HepG2 (cell line): ENCODE measurements at regions not wholly inside any gene's neighbourhood (a gene's known extent, or its start where the extent isn't known, plus 50 kb on each side); places are given as distances from the start of the nearest gene placed in this dataset.

ENCODE experiments used
- ATAC-seq: fragments of 200-7000 bp; cut with Tn5 transposase; 3 replicates; pipeline ENCODE4 v1.9.1; 2020; ENCODE audit warnings: mild to moderate bottlenecking, moderate library complexity
- BruUV-seq: library from RNA; stranded (reverse); fragments of 400-500 nt; replicated peaks from 2 replicates; lab custom pipeline; 2021; lab: Mats Ljungman, UMichigan
- CTCF ChIA-PET: fragments of 300-600 bp; formaldehyde crosslinking; extraction: SDS; loops from one replicate; lab custom pipeline; 2021; ENCODE audit warnings: low total read pairs, inconsistent platforms, low intra/inter-chr PET ratio; lab: Yijun Ruan, JAX
- POLR2A ChIA-PET: fragments of 350-600 bp; sonication (Branson Sonifier 250); formaldehyde crosslinking; loops from one replicate; lab custom pipeline; 2020; ENCODE audit warnings: antibody characterized with exemption, inconsistent platforms; lab: Yijun Ruan, JAX
- DNase-seq: peaks from one replicate; pipeline ENCODE4 v3.0.0-alpha.2; 2015; ENCODE audit warnings: low spot score
- FAIRE-seq: peaks from 3 replicates; lab custom pipeline; 2011; peaks lifted over from hg19 to GRCh38; lab: Jason Lieb, UNC
- H2AFZ ChIP-seq: one replicate; pipeline ENCODE4 v1.6.1; 2011; ENCODE audit warnings: low read length, inconsistent platforms
- H3K27ac ChIP-seq: fragments of 300-600 bp; 3 replicates; pipeline ENCODE4 v1.8.0; 2011; ENCODE audit warnings: mixed run types, mild to moderate bottlenecking, mixed read lengths, low read length, inconsistent platforms; ENCODE audit not compliant: insufficient read depth; ENCODE audit errors: extremely low read length
- H3K27me3 ChIP-seq, 2 experiments: fragments of 200-600 bp in 1 of 2; 2 replicates in 1 of 2; 3 replicates in 1 of 2; pipeline versions ENCODE4 v1.6.0 to v1.8.0; 2011; ENCODE audit warnings: low read length in 2 of 2, mild to moderate bottlenecking in 2 of 2, moderate library complexity in 2 of 2, inconsistent platforms in 1 of 2; ENCODE audit not compliant: insufficient read depth in 2 of 2, control insufficient read depth in 1 of 2
- H3K36me3 ChIP-seq, 2 experiments: fragments of 200-600 bp in 1 of 2; replicated peaks in 1 of 2; 2 replicates in 1 of 2; 3 replicates in 1 of 2; pipeline versions ENCODE4 v1.5.1 to v1.8.0; 2011; ENCODE audit warnings: low read length in 2 of 2, inconsistent platforms in 1 of 2; ENCODE audit not compliant: insufficient read depth in 2 of 2, control insufficient read depth in 1 of 2
- H3K4me1 ChIP-seq: 2 replicates; pipeline ENCODE4 v1.5.1; 2012; ENCODE audit warnings: low read length, inconsistent platforms; ENCODE audit not compliant: insufficient read depth
- H3K4me2 ChIP-seq: 2 replicates; pipeline ENCODE4 v1.6.0; 2011; ENCODE audit warnings: low read depth, low read length, inconsistent platforms
- H3K4me3 ChIP-seq, 3 experiments: fragments of 200-600 bp in 1 of 3; sonication (generic), shearing (Covaris generic) in 1 of 3; replicated peaks in 1 of 3; 2 replicates each; pipeline ENCODE4 v1.5.1; 2011 to 2016; ENCODE audit warnings: low read length in 3 of 3, inconsistent platforms in 2 of 3, low read depth in 2 of 3, mild to moderate bottlenecking in 2 of 3, control low read depth in 1 of 3, mixed read lengths in 1 of 3; ENCODE audit not compliant: insufficient read depth in 1 of 3
- H3K79me2 ChIP-seq: one replicate; pipeline ENCODE4 v1.6.1; 2011; ENCODE audit warnings: low read length, inconsistent platforms; ENCODE audit not compliant: insufficient read depth
- H3K9ac ChIP-seq: 2 replicates; pipeline ENCODE4 v1.6.0; 2011; ENCODE audit warnings: mild to moderate bottlenecking, low read depth, low read length, inconsistent platforms; ENCODE audit not compliant: insufficient read depth
- H3K9me3 ChIP-seq: 2 replicates; pipeline ENCODE4 v1.5.1; 2012; ENCODE audit warnings: mild to moderate bottlenecking, low read length
- H4K20me1 ChIP-seq: 2 replicates; pipeline ENCODE4 v1.6.0; 2011; ENCODE audit warnings: inconsistent platforms, mild to moderate bottlenecking, low read length, moderate library complexity; ENCODE audit not compliant: insufficient read depth
- ATF1 ChIP-seq: IDR thresholded peaks from 2 replicates; pipeline ENCODE4 v1.6.1; 2016; ENCODE audit warnings: mild to moderate bottlenecking, control low read depth
- ATF5 ChIP-seq: sonication (generic); formaldehyde crosslinking; IDR thresholded peaks from 2 replicates; pipeline ENCODE4 v1.4.0; 2020; ENCODE audit warnings: mild to moderate bottlenecking, low read depth, missing genetic modification reagents
- ELK4 ChIP-seq: sonication (generic); formaldehyde crosslinking; IDR thresholded peaks from 2 replicates; pipeline ENCODE4 v1.9.0; 2021; ENCODE audit warnings: missing genetic modification reagents, borderline replicate concordance
- ISX ChIP-seq: sonication (generic); formaldehyde crosslinking; conservative IDR thresholded peaks from 2 replicates; pipeline ENCODE4 v1.5.0; 2020; ENCODE audit warnings: missing genetic modification reagents
- KMT2B ChIP-seq: IDR thresholded peaks from 2 replicates; pipeline ENCODE4 v1.6.1; 2016; ENCODE audit warnings: missing genetic modification reagents, missing compliant biosample characterization
- MXD3 ChIP-seq: IDR thresholded peaks from 2 replicates; pipeline ENCODE4 v1.6.1; 2016; ENCODE audit warnings: mild to moderate bottlenecking, missing biosample characterization, missing genetic modification reagents
- TOE1 ChIP-seq: sonication (generic); formaldehyde crosslinking; IDR thresholded peaks from 2 replicates; pipeline ENCODE4 v1.4.0; 2020; ENCODE audit warnings: mild to moderate bottlenecking, missing genetic modification reagents
- ZBTB14 ChIP-seq: sonication (generic); formaldehyde crosslinking; IDR thresholded peaks from 2 replicates; pipeline ENCODE4 v1.4.0; 2020; ENCODE audit warnings: missing genetic modification reagents
- ZNF576 ChIP-seq: sonication (generic); formaldehyde crosslinking; IDR thresholded peaks from 2 replicates; pipeline ENCODE4 v1.4.0; 2020; ENCODE audit warnings: mild to moderate bottlenecking, missing genetic modification reagents
- ZXDC ChIP-seq: sonication (generic); formaldehyde crosslinking; IDR thresholded peaks from 2 replicates; pipeline ENCODE4 v1.5.0; 2020; ENCODE audit warnings: mild to moderate bottlenecking, missing genetic modification reagents
- WGBS: methylation state at CpG from one replicate; pipeline ENCODE4 v1.1.6; 2017; ENCODE audit warnings: low lambda C conversion rate; 5-methylcytosine and 5-hydroxymethylcytosine counted together
- in situ Hi-C: cut with HindIII; loops from 2 replicates; pipeline ENCODE4 v1.10.0; 2017; ENCODE audit warnings: low pct_unique_long_range_greater_than_20kb; ENCODE audit not compliant: extremely low pct_ligation_motif_present
- intact Hi-C: fragments of 100-400 bp; cut with micrococcal nuclease; formaldehyde crosslinking; loops from one replicate; pipeline ENCODE4 v1.10.0; 2022; ENCODE audit not compliant: unreplicated experiment

- WGBS: 22% methylated on average over 5 of the region's 5 CpGs
- Histone ChIP-seq H3K9ac (no peak overlapping the region), H3K27ac (no peak overlapping the region), H3K9me3 (no peaks in the 10 kb centered on the region), H3K27me3 (peaks cover 0 to 13% of the 10 kb centered on the region in 2 experiments; a peak in 1 of 5 replicates), H3K79me2 (no peaks in the 10 kb centered on the region), H3K36me3 (no peaks in the 10 kb centered on the region), H2AFZ (no peak overlapping the region), H3K4me1 (no peaks in the 10 kb centered on the region), H3K4me2 (no peak overlapping the region), H3K4me3 (no peak overlapping the region), H4K20me1 (no peaks in the 10 kb centered on the region)
- TF ChIP-seq ZNF576 (CRISPR knock-in tag) (no peak), KMT2B (CRISPR knock-in tag) (no peak)
- DNase-seq (no peak), ATAC-seq (no peak), FAIRE-seq (no peak)
- POLR2A ChIA-PET: no interaction called here
- no TSS peak for BruUV-seq
- intact Hi-C loops (no loop called here), in situ Hi-C loops (no loop called here)
- CTCF ChIA-PET: no interaction called here
Measured at GRCh38 chr16:9658586-9658985, 523.6 kb downstream of the GRIN2A start.

GRCh38 chr16:9660898-9661297, 521.3 kb downstream of the GRIN2A start:
- Histone ChIP-seq H3K36me3 (no peaks in the 10 kb centered on the region), H3K27me3 (peaks cover 0 to 19% of the 10 kb centered on the region in 2 experiments; a peak in 1 of 5 replicates), H3K4me1 (no peaks in the 10 kb centered on the region), H2AFZ (no peak overlapping the region), H4K20me1 (no peaks in the 10 kb centered on the region), H3K9ac (no peak overlapping the region), H3K79me2 (no peaks in the 10 kb centered on the region), H3K9me3 (no peaks in the 10 kb centered on the region), H3K4me3 (no peak overlapping the region), H3K4me2 (no peak overlapping the region), H3K27ac (no peak overlapping the region)
- no peak for DNase-seq
- no peak for ATAC-seq
- in situ Hi-C loops (no loop called here), intact Hi-C loops (no loop called here)
- 44% methylated on average over 6 of the region's 6 CpGs for WGBS
- TF ChIP-seq ATF1 (CRISPR knock-in tag) (no peak), TOE1 (no peak), ELK4 (CRISPR knock-in tag) (no peak), ZBTB14 (CRISPR knock-in tag) (no peak), ISX (no peak), MXD3 (CRISPR knock-in tag) (no peak), ZXDC (CRISPR knock-in tag) (no peak), ATF5 (CRISPR knock-in tag) (no peak)
- BruUV-seq: no TSS peak
- ChIA-PET CTCF (no interaction called here), POLR2A (no interaction called here)
- FAIRE-seq: no peak
